ENCODE measurements at regions not wholly inside any gene's neighbourhood (a gene's known extent, or its start where the extent isn't known, plus 50 kb on each side); places are given as distances from the start of the nearest gene placed in this dataset.
"Not testable (repeated sequence)": the region's sequence is repeated elsewhere in the genome, so short reads cannot be mapped to it uniquely, and the experiment has no call there.

DNA sequence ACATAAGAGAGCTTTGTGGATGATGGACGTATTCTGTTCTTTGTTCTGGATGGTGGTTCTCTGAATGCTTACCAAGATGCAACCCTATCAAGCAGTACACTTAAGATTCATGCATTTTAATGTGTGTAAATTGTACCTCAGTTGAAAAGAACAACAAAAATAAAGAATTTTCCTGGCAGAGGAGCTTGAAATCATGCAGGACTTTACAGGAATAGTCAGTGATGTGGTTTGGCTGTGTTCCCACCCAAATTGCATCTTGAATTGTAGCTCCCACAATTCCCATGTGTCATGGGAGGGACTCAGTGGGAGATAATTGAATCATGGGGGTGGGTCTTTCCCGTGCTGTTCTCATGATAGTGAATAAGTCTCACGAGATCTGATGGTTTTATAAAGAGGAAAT, 430.6 kb upstream of the ASIC2 start:
- DNase-seq (ENCODE audit: low spot score), result not testable (repeated sequence)
- intact Hi-C loops (cut with DNase I), result loop anchor here (2.0 kb wide), 1 partner anchor 27 kb away; no protein-coding TSS in a partner anchor

GRCh38 chr17:33725675-33726271, 432.7 kb upstream of the ASIC2 start:
- intact Hi-C loops (cut with DNase I), result loop anchor here (2.0 kb wide), 1 partner anchor 25 kb away; no protein-coding TSS in a partner anchor
- DNase-seq (ENCODE audit: low spot score), result no peak

GRCh38 chr17:33730131-33730530, 437.0 kb upstream of the ASIC2 start:
- DNase-seq (ENCODE audit: low spot score), result no peak
- intact Hi-C loops (cut with DNase I), result no loop called here

DNA sequence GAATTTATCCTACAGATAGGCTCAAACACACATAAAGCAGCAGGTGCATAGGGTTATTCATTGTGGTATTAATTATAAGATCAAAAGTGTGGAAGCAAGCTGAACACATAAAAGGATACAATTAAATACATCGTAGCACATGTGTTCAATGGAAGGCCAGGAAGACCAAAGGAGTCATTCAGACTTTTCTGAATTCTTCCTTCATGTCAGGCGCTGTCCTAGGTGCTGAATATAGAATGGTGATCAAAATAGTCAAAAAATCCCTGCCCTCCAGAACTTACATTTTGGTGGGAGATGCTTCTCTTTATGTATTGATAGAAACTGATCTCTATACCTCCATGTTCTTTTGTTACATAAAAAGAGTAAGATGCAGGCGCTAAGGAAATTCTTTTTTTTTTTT, 439.0 kb upstream of the ASIC2 start:
- intact Hi-C loops (cut with DNase I), result no loop called here
- no peak for DNase-seq (ENCODE audit: low spot score)

DNA sequence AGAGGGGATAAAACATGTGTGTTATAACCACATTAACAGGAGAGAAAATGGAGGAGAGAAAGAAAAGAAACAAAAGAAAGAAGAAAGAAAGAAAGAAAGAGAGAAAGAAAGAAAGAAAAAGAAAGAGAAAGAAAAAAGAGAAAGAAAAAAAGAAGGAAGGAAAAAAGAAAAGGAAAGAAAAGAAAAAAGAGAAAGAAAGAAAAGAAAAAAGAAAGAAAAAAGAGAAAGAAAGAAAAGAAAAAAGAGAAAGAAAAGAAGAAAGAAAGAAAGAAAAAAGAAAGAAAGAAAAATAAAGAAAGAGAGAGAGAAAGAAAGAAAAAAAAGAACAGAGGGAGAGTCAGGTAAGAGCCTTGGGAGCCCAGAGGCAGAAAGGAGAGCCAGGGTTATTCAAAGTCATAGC, 446.6 kb upstream of the ASIC2 start:
- no peak for DNase-seq (ENCODE audit: low spot score)
- intact Hi-C loops (cut with DNase I), result no loop called here

DNA sequence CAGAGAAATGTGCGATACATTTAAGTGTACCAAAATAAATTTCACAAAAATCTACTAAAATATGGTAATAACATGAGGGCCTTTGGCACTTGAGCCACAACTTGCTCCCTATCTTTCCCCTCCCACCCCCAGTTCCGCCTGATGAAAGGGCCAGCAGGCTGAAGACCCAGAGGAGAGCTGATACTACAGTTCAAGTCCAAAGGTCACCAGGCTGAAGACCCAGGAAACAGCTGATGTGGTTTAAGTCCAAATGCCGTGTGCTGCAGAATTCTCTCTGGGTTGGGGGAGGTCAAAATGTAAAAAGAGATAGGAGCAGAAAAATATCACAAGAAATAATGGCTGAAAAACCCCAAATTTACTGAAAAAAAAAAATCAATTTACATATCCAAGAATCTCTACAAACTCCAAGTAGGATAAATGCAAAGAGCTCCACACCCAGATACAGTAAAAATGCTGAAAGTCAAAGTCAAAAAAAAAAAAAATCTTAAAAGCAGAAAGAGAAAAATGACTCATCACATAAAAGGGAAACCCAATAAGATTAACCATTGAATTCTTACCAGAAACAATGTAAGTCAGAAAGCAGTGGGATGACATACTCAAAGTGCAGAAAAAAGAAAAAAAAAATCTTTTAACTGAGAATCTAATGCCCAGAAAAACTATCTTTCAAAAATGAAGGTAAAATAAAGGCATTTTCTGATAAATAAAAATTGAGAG, 452.1 kb upstream of the ASIC2 start:
- intact Hi-C loops (cut with DNase I), result no loop called here
- DNase-seq (ENCODE audit: low spot score), result no peak

- DNase-seq (ENCODE audit: low spot score), result no peak
- intact Hi-C loops (cut with DNase I), result no loop called here
These were observed 456.1 kb upstream of the ASIC2 start for GRCh38 chr17:33749171-33749570.

DNA sequence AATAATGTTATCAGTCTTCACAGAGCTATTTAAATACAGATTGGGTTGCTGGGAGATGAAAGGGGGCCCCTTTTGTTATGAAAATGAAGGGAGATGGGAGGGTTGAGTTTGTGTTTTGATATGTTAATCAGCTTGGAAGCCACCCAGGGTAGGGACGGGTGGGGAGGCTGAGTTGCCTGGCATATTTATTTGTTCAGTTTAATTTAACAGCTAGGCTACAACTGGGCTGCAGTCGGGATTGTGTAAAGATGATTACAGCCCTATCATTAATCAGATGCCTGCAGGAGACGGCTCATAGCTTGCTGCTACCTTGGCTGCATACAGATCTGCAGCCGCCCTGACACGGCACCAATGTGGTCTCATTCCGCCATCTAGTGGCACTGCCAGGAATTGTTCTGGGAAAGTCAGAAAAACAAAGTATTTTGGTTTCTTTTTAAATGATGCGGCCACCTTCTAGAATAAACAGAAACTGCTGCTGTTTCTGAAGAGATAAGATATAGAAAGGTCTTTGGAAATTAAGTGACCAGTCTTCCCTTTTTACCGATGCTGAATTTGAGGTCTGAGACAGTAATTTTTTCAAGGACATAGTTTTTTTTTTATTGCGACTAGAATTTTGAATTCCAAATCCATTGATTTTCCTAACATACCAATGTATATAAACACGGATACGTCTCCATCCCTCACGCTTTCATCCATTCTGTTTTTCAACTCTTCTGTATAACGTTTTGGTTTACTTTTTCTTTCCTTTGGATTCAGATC, 458.0 kb upstream of the ASIC2 start:
- intact Hi-C loops (cut with DNase I), result loop anchor here (2.0 kb wide), 1 partner anchor 26 kb away; no protein-coding TSS in a partner anchor
- DNase-seq (ENCODE audit: low spot score), result no peak

- DNase-seq (ENCODE audit: low spot score), result no peak
- intact Hi-C loops (cut with DNase I), result loop anchor here (2.0 kb wide), 1 partner anchor 27 kb away; no protein-coding TSS in a partner anchor
These were observed 458.6 kb upstream of the ASIC2 start for GRCh38 chr17:33751702-33752065.

DNA sequence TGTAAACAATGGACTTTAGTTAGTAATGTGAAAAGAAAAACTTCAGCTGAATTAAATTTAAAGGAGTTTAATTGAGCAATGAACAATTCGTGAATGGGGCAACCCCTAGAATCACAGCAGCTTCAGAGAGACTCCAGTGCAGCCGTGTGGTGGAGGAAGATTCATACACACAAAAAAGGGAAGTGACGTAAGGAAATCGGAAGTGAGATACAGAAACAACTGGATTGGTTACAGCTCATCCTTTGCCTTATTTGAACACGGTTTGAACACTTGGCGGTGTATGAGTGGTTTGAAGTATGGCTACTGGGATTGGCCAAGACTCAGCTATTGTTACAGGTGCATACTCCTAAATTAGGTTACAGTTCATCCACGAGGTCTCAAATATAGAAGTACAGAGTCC, 460.4 kb upstream of the ASIC2 start:
- DNase-seq (ENCODE audit: low spot score), result no peak
- intact Hi-C loops (cut with DNase I), result no loop called here

DNA sequence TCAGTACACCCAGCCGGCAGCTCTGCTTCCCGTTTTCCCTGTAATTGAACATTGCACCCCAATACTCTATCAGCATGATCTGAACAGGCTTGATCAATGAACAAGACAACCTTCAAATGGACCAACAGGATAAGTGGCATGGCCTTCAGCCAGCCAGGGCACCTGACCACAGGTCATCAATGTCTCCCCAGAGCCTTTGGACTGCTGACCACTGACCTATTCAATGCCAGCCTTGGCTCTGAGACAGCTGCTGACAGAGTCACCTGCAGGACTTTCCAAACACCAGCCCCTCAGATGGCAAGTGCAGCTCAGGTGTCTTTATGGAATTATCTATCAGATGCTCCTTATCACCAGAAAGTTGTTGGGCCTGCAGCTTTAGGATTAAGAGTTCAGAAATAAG, 462.9 kb upstream of the ASIC2 start:
- DNase-seq (ENCODE audit: low spot score), result no peak
- intact Hi-C loops (cut with DNase I), result no loop called here

DNA sequence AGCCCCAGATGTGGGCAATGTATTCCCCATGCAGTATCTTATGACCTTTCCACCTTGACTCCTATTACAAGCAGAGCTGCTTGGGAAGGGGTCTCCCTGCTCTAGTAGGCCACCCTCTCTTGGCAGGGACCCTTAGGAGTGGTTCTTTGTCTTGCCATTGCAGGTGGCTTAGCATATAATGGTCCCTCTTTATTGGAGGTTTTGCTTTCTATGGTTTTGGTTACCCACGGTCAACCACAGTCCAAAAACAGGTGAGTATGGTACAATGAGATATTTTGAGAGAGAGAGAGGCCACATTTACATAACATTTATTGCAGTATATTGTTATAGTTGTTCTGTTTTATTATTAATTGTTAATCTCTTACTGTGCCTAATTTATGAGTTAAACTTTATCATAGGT, 472.8 kb upstream of the ASIC2 start:
- intact Hi-C loops (cut with DNase I), result no loop called here
- no peak for DNase-seq (ENCODE audit: low spot score)

DNA sequence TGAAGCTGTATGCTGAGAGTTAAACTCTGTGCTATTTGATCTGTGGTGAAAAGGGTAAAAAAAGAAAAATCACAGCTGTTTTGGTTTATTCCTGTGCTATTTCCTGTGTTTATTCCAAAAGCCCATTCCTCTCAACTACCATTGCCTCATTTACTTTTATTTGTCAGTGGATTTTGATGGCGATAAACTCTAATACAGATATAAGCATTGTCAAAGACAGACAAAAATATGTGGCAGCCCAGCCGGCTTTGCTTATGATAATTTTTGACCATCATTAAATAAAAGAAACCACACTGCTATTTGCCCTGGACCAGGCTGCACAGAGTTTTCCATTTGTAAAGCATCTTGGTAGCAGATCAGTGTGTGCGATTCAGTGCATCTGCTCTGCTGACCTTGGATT, 473.6 kb upstream of the ASIC2 start:
- intact Hi-C loops (cut with DNase I), result no loop called here
- no peak for DNase-seq (ENCODE audit: low spot score)

DNA sequence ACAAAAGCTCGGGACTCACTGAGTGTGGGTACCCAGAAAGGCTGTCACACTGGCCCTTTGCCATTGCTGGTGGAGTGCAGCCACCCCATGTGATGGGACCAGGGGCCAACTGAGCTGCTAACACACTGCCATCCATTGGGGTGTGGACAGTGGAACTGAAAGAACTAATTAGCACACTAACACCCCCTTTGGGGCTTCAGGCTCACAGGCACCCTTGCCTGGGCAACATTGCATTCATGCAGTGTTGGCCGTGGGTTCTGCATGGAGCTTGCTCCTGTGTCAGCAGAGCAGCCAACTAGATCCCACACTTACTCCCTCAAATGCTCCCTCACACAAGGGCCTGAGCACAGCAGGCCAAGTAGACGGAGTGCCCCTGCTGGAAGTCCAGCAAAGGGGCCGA, 476.0 kb upstream of the ASIC2 start:
- intact Hi-C loops (cut with DNase I), result no loop called here
- no peak for DNase-seq (ENCODE audit: low spot score)

DNA sequence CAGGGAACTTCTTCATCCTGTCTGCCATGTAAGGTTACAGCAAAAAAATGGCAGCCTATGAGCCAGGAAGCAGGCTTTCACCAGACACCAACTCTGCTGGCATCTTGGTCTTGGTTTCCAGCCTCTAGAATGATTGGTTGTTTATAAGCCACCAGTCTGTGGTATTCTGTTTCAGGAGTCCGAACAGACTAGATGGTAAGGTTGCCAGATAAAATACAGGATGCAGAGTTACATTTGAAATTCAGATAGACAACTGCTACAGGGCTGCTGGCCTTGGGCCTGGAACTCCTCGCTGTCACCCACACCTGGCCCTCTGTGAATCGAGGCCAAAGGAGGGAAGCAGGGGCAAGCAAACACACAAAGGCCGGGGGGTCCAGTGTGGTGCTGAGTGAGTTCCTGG, 478.8 kb upstream of the CCL2 start:
- DNase-seq (ENCODE audit: low spot score), result no peak
- intact Hi-C loops (cut with DNase I), result loop anchor here (5.0 kb wide), 2 partner anchors 371 to 386 kb away; no protein-coding TSS in a partner anchor

DNA sequence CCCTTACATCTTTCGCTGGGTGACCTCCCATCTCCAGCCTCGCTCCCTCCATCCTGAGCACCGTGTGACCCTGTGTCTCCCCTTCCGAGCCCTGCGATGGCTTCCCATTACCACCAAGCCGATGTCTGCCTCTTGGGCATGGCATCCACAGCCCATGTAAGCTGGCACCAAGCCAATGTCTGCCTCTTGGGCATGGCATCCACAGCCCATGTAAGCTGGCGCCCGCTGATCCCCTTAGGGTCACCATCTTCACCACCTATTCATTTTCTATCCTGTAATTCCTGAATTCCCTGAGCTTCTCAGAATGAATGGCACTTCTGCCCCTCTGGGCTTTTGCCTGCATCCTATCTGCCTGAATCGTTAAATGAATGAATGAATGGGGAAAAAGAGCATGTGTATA, 478.2 kb upstream of the CCL2 start:
- no peak for DNase-seq (ENCODE audit: low spot score)
- intact Hi-C loops (cut with DNase I), result loop anchor here (5.0 kb wide), 2 partner anchors 370 to 385 kb away; no protein-coding TSS in a partner anchor

DNA sequence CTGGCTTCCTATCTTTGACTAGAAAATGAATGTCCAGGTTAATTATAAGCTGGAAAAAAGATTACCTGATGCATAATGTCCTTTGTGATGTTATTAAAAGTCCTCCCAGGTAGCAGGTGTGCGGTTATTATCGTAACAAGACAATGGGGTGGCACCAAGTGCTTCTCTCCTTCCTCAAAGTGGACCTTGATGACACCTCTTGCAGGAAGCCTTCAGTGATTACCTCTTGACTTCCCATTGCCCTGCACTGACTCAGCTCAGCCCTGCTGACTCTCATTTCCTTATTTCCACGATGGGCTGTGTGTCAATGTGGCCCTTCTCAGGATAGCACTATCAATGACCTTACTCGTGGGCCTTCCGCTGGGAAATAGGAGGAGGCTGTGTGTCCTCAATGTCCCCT, 477.4 kb upstream of the CCL2 start:
- no peak for DNase-seq (ENCODE audit: low spot score)
- intact Hi-C loops (cut with DNase I), result loop anchor here (5.0 kb wide), 2 partner anchors 370 to 385 kb away; no protein-coding TSS in a partner anchor

DNA sequence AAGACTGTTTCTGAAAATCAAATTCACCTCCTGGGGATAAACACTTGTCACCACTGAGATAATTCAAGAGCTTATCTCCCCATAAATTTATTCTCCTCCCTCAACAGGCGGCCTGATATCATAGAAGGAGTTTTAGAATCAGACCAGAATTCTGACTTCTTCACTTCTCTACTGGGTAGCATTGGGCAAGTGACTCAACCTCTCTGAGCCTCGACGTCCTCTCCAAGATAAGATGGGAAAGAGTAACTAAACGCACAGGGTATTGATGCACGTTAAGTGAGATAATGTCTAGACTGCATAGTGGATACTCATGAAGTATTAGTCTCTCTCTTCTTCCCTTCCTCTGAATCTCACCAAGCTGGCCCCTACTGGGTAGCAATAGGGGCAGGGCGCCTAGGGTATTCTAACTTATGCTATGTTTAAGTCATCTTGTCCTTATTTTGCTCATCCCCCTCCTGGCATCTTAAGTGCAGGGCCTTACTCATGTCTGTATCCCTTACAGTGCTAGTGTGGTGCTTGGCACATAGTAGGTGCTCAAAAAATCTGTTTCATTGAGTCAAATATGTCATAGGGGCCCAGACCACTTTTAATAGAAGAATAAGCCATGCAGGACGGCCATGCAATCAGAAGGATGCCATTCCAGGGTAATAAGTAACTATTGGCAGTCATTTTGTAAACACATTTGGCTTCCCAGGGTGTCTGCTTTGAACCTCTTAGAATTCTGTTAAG, 476.4 kb upstream of the CCL2 start:
- intact Hi-C loops (cut with DNase I), result loop anchor here (5.0 kb wide), 2 partner anchors 369 to 384 kb away; no protein-coding TSS in a partner anchor

DNA sequence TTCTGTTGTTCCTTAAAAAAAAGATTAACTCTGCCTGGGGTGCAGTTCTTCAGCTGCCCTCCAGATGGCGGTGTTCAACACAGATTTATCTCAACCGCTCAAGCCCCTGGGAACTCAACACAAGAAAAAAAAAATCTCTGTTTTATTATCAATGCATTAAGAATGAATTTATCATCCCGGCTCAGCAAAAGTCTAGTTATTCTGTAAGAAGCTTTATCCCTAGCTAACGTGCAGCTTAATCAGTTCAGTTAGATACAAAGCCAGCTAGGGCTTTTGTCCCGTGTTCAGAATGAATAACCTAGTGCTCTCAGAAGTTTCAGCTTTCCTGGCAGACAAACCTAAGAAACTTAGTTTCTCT, 475.9 kb upstream of the CCL2 start:
- intact Hi-C loops (cut with DNase I), result loop anchor here (5.0 kb wide), 2 partner anchors 368 to 383 kb away; no protein-coding TSS in a partner anchor
- DNase-seq (ENCODE audit: low spot score), result no peak

More for the DNA sequence above, 476.4 kb upstream of the CCL2 start:
- no peak for DNase-seq (ENCODE audit: low spot score)

- intact Hi-C loops (cut with DNase I), result no loop called here
- no peak for DNase-seq (ENCODE audit: low spot score)
These were observed 469.8 kb upstream of the CCL2 start for GRCh38 chr17:33785281-33785680.
